ENCODE measurements at regions not wholly inside any gene's neighbourhood (a gene's known extent, or its start where the extent isn't known, plus 50 kb on each side); places are given as distances from the start of the nearest gene placed in this dataset.

GRCh38 chr5:97542469-97542868, 359.4 kb upstream of the RIOK2 start:
- no peak for TF ChIP-seq CTCF (IDR thresholded peaks at IDR 0.05)
- no peak overlapping the region for H3K9ac ChIP-seq (ENCODE audit: insufficient read depth, low read length, poor library complexity, severe bottlenecking)
- H3K4me3 ChIP-seq (replicated peaks in 1 of 3; ENCODE audit: low read depth in 2 of 3, low read length in 3 of 3), result no peak overlapping the region
- Mint-ChIP-seq H3K4me1 (peaks cover 2% of the 10 kb centered on the region), H3K36me3 (no peaks in the 10 kb centered on the region), H3K9me3 (peaks cover 2 to 8% (median 5%) of the 10 kb centered on the region in 7 donors), H3K4me3 (no peak overlapping the region), H3K27ac (no peak overlapping the region), H3K27me3 (ENCODE audit: low read depth in 3 of 3) (peaks cover 0 to 2% (median 0%) of the 10 kb centered on the region in 3 donors)
- peaks cover 1 to 3% of the 10 kb centered on the region in 2 donors for H3K4me1 ChIP-seq (ENCODE audit: control insufficient read depth in 1 of 2, insufficient read depth in 2 of 2, low read length in 2 of 2)
- no peak overlapping the region for H2AFZ ChIP-seq (ENCODE audit: insufficient read depth, low read depth, low read length, poor library complexity, severe bottlenecking)
- H4K20me1 ChIP-seq (ENCODE audit: insufficient read depth, low read length), result no peaks in the 10 kb centered on the region
- H3K27me3 ChIP-seq (ENCODE audit: control insufficient read depth in 2 of 2, insufficient read depth in 2 of 2, low read length in 2 of 2), result no peaks in the 10 kb centered on the region
- H3K9me3 ChIP-seq (replicated peaks in 1 of 2; ENCODE audit: control insufficient read depth in 1 of 2, insufficient read depth in 1 of 2, low read length in 2 of 2), result peaks cover 0 to 9% of the 10 kb centered on the region in 2 donors
- intact Hi-C loops (cut with micrococcal nuclease), result no loop called here
- H3K36me3 ChIP-seq (replicated peaks in 1 of 2; ENCODE audit: control insufficient read depth in 1 of 2, insufficient read depth in 2 of 2, low read length in 2 of 2), result no peaks in the 10 kb centered on the region
- no peaks in the 10 kb centered on the region for H3K79me2 ChIP-seq (ENCODE audit: insufficient read depth, low read length)
- no CpG with 5 or more reads among the region's 1 CpG for WGBS (ENCODE audit: insufficient coverage)
- no peak overlapping the region for H3K27ac ChIP-seq (ENCODE audit: low read depth in 1 of 2, low read length in 2 of 2)
- H3K4me2 ChIP-seq (replicated peaks; ENCODE audit: extremely low read depth, low read length, poor library complexity, severe bottlenecking), result no peak overlapping the region
- no peak for DNase-seq

- no peak for DNase-seq
These were observed 360.1 kb upstream of the RIOK2 start for GRCh38 chr5:97543166-97543565.

More at GRCh38 chr5:97543166-97543565, 360.1 kb upstream of the RIOK2 start:
- Histone ChIP-seq H4K20me1 (ENCODE audit: insufficient read depth, low read length) (no peaks in the 10 kb centered on the region), H3K27ac (ENCODE audit: low read depth in 1 of 2, low read length in 2 of 2) (no peak overlapping the region), H3K9ac (ENCODE audit: insufficient read depth, low read length, poor library complexity, severe bottlenecking) (no peak overlapping the region), H3K4me1 (ENCODE audit: control insufficient read depth in 1 of 2, insufficient read depth in 2 of 2, low read length in 2 of 2) (peaks cover 7 to 10% of the 10 kb centered on the region in 2 donors), H3K9me3 (replicated peaks in 1 of 2; ENCODE audit: control insufficient read depth in 1 of 2, insufficient read depth in 1 of 2, low read length in 2 of 2) (peaks cover 0 to 9% of the 10 kb centered on the region in 2 donors), H3K4me3 (replicated peaks in 1 of 3; ENCODE audit: low read depth in 2 of 3, low read length in 3 of 3) (no peak overlapping the region), H3K79me2 (ENCODE audit: insufficient read depth, low read length) (no peaks in the 10 kb centered on the region), H3K27me3 (ENCODE audit: control insufficient read depth in 2 of 2, insufficient read depth in 2 of 2, low read length in 2 of 2) (no peaks in the 10 kb centered on the region), H2AFZ (ENCODE audit: insufficient read depth, low read depth, low read length, poor library complexity, severe bottlenecking) (no peak overlapping the region), H3K36me3 (replicated peaks in 1 of 2; ENCODE audit: control insufficient read depth in 1 of 2, insufficient read depth in 2 of 2, low read length in 2 of 2) (no peaks in the 10 kb centered on the region), H3K4me2 (replicated peaks; ENCODE audit: extremely low read depth, low read length, poor library complexity, severe bottlenecking) (no peak overlapping the region)
- WGBS (ENCODE audit: insufficient coverage), result no CpG with 5 or more reads among the region's 4 CpGs
- intact Hi-C loops (cut with micrococcal nuclease), result no loop called here
- Mint-ChIP-seq H3K4me3 (no peak overlapping the region), H3K9me3 (peaks cover 2 to 8% (median 5%) of the 10 kb centered on the region in 7 donors), H3K36me3 (no peaks in the 10 kb centered on the region), H3K4me1 (peaks cover 4% of the 10 kb centered on the region), H3K27me3 (ENCODE audit: low read depth in 3 of 3) (peaks cover 0 to 2% (median 0%) of the 10 kb centered on the region in 3 donors), H3K27ac (no peak overlapping the region)
- TF ChIP-seq CTCF (IDR thresholded peaks at IDR 0.05), result no peak
